ENCODE measurements at regions not wholly inside any gene's neighbourhood (a gene's known extent, or its start where the extent isn't known, plus 50 kb on each side); places are given as distances from the start of the nearest gene placed in this dataset.

DNA sequence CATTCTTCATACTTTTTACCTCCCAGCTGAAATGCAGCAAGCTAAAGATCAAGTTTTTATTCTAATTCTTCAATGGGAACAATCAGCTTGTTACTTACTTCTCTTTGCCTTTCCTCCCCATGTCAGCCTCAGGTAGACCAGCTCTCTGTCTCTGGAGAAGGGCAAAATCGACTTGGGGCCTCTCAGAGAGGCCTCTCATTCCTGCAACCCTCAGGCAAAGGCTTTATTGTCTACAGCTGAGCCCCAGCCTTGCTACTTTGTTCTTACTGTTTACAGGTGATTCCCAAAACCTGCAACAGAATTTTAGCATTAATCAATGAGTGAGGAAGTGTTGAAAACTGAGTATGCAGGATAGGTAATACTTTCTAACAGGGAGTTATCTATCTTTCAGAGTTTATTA, 148.6 kb downstream of the KIF2B start:
- TF ChIP-seq, protein P1, sequence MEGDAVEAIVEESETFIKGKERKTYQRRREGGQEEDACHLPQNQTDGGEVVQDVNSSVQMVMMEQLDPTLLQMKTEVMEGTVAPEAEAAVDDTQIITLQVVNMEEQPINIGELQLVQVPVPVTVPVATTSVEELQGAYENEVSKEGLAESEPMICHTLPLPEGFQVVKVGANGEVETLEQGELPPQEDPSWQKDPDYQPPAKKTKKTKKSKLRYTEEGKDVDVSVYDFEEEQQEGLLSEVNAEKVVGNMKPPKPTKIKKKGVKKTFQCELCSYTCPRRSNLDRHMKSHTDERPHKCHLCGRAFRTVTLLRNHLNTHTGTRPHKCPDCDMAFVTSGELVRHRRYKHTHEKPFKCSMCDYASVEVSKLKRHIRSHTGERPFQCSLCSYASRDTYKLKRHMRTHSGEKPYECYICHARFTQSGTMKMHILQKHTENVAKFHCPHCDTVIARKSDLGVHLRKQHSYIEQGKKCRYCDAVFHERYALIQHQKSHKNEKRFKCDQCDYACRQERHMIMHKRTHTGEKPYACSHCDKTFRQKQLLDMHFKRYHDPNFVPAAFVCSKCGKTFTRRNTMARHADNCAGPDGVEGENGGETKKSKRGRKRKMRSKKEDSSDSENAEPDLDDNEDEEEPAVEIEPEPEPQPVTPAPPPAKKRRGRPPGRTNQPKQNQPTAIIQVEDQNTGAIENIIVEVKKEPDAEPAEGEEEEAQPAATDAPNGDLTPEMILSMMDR (IDR thresholded peaks at IDR 0.05; ENCODE audit: low read depth, low read length): no peak

DNA sequence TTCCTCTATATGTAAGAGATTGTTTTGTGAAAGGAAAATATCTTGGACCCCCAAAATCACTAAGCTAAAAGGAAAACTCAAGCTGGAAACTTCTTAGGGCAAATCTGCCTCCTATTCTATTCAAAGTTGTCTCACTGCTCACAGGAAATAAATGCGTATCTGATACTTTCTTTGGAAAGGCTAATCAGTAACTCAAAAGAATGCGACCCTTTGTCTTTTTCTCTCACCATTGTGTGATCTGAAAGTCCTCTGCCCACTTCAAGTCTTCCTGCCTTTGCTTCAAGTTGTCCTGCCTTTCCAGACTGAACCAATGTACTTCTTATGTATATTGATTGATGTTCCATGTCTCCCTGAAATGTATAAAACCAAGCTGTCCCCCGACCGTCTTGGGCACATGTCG, 157.3 kb downstream of the KIF2B start:
- TF ChIP-seq, protein P1 (IDR thresholded peaks at IDR 0.05; ENCODE audit: low read depth, low read length): no peak
- no peak overlapping the region for H3K4me3 ChIP-seq (replicated peaks in 1 of 2; ENCODE audit: low read depth in 2 of 2, low read length in 2 of 2)
- DNase-seq (ENCODE audit: low read depth in 2 of 2): no peak

More for the DNA sequence above, 148.6 kb downstream of the KIF2B start:
- no peak for DNase-seq (ENCODE audit: low read depth in 2 of 2)
- no peak overlapping the region for H3K4me3 ChIP-seq (replicated peaks in 1 of 2; ENCODE audit: low read depth in 2 of 2, low read length in 2 of 2)

GRCh38 chr17:53996131-53996530, 173.4 kb downstream of the KIF2B start:
- no peak for DNase-seq (ENCODE audit: low read depth in 2 of 2)
- no peak overlapping the region for H3K4me3 ChIP-seq (replicated peaks in 1 of 2; ENCODE audit: low read depth in 2 of 2, low read length in 2 of 2)
- TF ChIP-seq, protein P1 (IDR thresholded peaks at IDR 0.05; ENCODE audit: low read depth, low read length): no peak

DNA sequence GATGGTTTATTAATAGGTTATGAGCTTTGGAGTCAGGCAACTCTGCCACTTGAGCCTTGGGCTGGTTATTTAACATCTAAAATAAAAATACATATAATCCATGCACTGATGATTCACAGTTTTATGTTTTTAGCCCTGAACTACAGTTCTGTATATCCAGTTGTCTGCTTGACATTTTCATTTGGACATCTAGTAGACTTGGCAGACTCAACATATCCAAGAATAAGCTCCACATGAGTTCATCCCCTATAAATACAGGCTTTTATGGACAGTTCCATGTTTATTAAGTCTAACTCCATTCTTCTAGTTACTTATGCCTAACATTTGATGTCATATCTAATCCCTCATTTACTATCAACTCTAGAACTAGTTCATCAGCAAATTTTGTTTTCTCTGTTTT, 174.2 kb downstream of the KIF2B start:
- TF ChIP-seq, protein P1 (IDR thresholded peaks at IDR 0.05; ENCODE audit: low read depth, low read length): no peak
- no peak for DNase-seq (ENCODE audit: low read depth in 2 of 2)
- no peak overlapping the region for H3K4me3 ChIP-seq (replicated peaks in 1 of 2; ENCODE audit: low read depth in 2 of 2, low read length in 2 of 2)

- no peak for DNase-seq (ENCODE audit: low read depth in 2 of 2)
- TF ChIP-seq, protein P1 (IDR thresholded peaks at IDR 0.05; ENCODE audit: low read depth, low read length): no peak
- H3K4me3 ChIP-seq (replicated peaks in 1 of 2; ENCODE audit: low read depth in 2 of 2, low read length in 2 of 2): no peak overlapping the region
Observed at GRCh38 chr17:54007855-54008254, 185.1 kb downstream of the KIF2B start.

DNA sequence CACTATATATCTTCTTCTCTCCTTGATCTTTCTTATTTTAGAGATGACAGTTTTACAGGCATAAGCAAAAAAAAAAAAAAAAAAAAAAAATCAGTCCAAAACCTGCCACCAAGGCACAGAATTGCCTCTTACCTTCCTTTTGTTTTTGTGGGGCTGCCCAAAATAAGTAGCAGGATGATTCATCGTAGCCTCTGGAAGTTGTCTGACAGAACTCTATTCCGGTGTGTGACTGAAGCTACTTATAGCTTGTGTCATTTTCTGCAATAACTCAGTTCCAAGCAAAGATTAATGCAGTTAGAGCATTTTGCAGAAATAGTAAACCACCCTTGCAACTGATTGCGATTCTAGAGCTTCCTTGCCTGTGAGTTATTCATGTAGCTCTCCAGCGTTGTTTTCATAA, 186.8 kb downstream of the KIF2B start:
- no peak overlapping the region for H3K4me3 ChIP-seq (replicated peaks in 1 of 2; ENCODE audit: low read depth in 2 of 2, low read length in 2 of 2)
- DNase-seq (ENCODE audit: low read depth in 2 of 2): no peak
- TF ChIP-seq, protein P1 (IDR thresholded peaks at IDR 0.05; ENCODE audit: low read depth, low read length): no peak

GRCh38 chr17:54013072-54013471, 190.3 kb downstream of the KIF2B start:
- TF ChIP-seq, protein P1 (IDR thresholded peaks at IDR 0.05; ENCODE audit: low read depth, low read length): no peak
- no peak for DNase-seq (ENCODE audit: low read depth in 2 of 2)
- no peak overlapping the region for H3K4me3 ChIP-seq (replicated peaks in 1 of 2; ENCODE audit: low read depth in 2 of 2, low read length in 2 of 2)
